ENCODE measurements at regions not wholly inside any gene's neighbourhood (a gene's known extent, or its start where the extent isn't known, plus 50 kb on each side); places are given as distances from the start of the nearest gene placed in this dataset.

DNA sequence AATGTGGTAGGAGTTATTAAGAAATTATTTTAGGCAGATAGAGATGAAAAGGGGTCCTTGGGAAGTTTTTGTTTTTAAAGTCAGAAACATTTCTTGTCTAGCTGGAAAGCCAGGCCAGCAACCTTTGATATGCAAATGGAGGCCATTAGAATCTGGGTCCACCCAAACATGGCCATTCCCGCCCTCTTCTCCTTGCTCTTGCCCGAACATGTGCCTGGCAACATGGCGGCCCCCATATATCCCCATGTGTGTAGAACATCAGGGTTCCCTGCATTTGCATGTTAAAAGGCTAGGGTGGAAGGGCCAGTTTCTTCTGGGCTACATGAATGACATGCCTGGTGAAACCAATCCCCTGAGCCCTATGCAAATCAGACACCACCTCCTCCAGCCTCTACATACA is 80.7 kb upstream of the PLAC8 start:
- TF ChIP-seq POLR2A (IDR thresholded peaks at IDR 0.05), result no peak
- TF ChIP-seq, protein P1, sequence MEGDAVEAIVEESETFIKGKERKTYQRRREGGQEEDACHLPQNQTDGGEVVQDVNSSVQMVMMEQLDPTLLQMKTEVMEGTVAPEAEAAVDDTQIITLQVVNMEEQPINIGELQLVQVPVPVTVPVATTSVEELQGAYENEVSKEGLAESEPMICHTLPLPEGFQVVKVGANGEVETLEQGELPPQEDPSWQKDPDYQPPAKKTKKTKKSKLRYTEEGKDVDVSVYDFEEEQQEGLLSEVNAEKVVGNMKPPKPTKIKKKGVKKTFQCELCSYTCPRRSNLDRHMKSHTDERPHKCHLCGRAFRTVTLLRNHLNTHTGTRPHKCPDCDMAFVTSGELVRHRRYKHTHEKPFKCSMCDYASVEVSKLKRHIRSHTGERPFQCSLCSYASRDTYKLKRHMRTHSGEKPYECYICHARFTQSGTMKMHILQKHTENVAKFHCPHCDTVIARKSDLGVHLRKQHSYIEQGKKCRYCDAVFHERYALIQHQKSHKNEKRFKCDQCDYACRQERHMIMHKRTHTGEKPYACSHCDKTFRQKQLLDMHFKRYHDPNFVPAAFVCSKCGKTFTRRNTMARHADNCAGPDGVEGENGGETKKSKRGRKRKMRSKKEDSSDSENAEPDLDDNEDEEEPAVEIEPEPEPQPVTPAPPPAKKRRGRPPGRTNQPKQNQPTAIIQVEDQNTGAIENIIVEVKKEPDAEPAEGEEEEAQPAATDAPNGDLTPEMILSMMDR (IDR thresholded peaks at IDR 0.05), result no peak
